ENCODE measurements at regions not wholly inside any gene's neighbourhood (a gene's known extent, or its start where the extent isn't known, plus 50 kb on each side); places are given as distances from the start of the nearest gene placed in this dataset.

GRCh38 chr3:176568189-176568588 is 629.1 kb downstream of the TBL1XR1 start:
- Histone ChIP-seq H3K79me2 (ENCODE audit: control insufficient read depth, insufficient read depth, low read length) (no peaks in the 10 kb centered on the region), H3K9ac (ENCODE audit: control insufficient read depth, extremely low read depth, insufficient read depth, low read length) (no peak overlapping the region), H3K36me3 (ENCODE audit: control insufficient read depth in 2 of 2, extremely low read depth in 1 of 2, insufficient read depth in 2 of 2, low read length in 2 of 2) (no peaks in the 10 kb centered on the region), H3K4me3 (ENCODE audit: control insufficient read depth in 2 of 3, extremely low read depth in 1 of 3, insufficient read depth in 2 of 3, low read depth in 1 of 3, low read length in 3 of 3) (no peak overlapping the region), H3K9me3 (ENCODE audit: control insufficient read depth, low read depth, low read length) (no peaks in the 10 kb centered on the region), H3K9me1 (ENCODE audit: control insufficient read depth, extremely low read depth, insufficient read depth, low read length) (no peaks in the 10 kb centered on the region), H3K4me2 (ENCODE audit: control insufficient read depth, extremely low read depth, insufficient read depth, low read depth, low read length) (no peak overlapping the region), H4K20me1 (ENCODE audit: control insufficient read depth, extremely low read depth, insufficient read depth, low read length) (no peaks in the 10 kb centered on the region), H3K4me1 (ENCODE audit: control insufficient read depth, extremely low read depth, insufficient read depth, low read length) (no peaks in the 10 kb centered on the region), H2AFZ (ENCODE audit: control insufficient read depth, low read length) (no peak overlapping the region), H3K27ac (ENCODE audit: control insufficient read depth, insufficient read depth, low read length) (no peak overlapping the region), H3K27me3 (ENCODE audit: control insufficient read depth, extremely low read depth, insufficient read depth, low read length) (no peaks in the 10 kb centered on the region)
- DNase-seq (ENCODE audit: low read depth, low spot score) (no peak), FAIRE-seq (no peak)
- TF ChIP-seq CTCF (optimal IDR thresholded peaks at IDR 0.05 in 1 of 3, IDR thresholded peaks at IDR 0.05 in 1 of 3, conservative IDR thresholded peaks at IDR 0.05 in 1 of 3; ENCODE audit: extremely low read depth in 1 of 3, insufficient read depth in 2 of 3, low read length in 3 of 3) (no peak), EZH2 (IDR thresholded peaks at IDR 0.05; ENCODE audit: low read length) (no peak)
- dilution Hi-C loops (cut with MboI; ENCODE audit: extremely low pct_ligation_motif_present, low sequenced_read_pairs), result no loop called here

- dilution Hi-C loops (cut with MboI; ENCODE audit: extremely low pct_ligation_motif_present, low sequenced_read_pairs), result no loop called here
- no peak overlapping the region for H3K4me3 ChIP-seq (ENCODE audit: control insufficient read depth in 2 of 3, extremely low read depth in 1 of 3, insufficient read depth in 2 of 3, low read depth in 1 of 3, low read length in 3 of 3)
- FAIRE-seq, result no peak
These were observed 630.5 kb downstream of the TBL1XR1 start for GRCh38 chr3:176566757-176567156.

More at GRCh38 chr3:176566757-176567156, 630.5 kb downstream of the TBL1XR1 start:
- H3K9ac ChIP-seq (ENCODE audit: control insufficient read depth, extremely low read depth, insufficient read depth, low read length), result no peak overlapping the region
- no peaks in the 10 kb centered on the region for H4K20me1 ChIP-seq (ENCODE audit: control insufficient read depth, extremely low read depth, insufficient read depth, low read length)
- TF ChIP-seq EZH2 (IDR thresholded peaks at IDR 0.05; ENCODE audit: low read length), result no peak
- TF ChIP-seq CTCF (optimal IDR thresholded peaks at IDR 0.05 in 1 of 3, IDR thresholded peaks at IDR 0.05 in 1 of 3, conservative IDR thresholded peaks at IDR 0.05 in 1 of 3; ENCODE audit: extremely low read depth in 1 of 3, insufficient read depth in 2 of 3, low read length in 3 of 3), result no peak
- no peak overlapping the region for H3K4me2 ChIP-seq (ENCODE audit: control insufficient read depth, extremely low read depth, insufficient read depth, low read depth, low read length)
- no peak overlapping the region for H2AFZ ChIP-seq (ENCODE audit: control insufficient read depth, low read length)
- no peaks in the 10 kb centered on the region for H3K9me3 ChIP-seq (ENCODE audit: control insufficient read depth, low read depth, low read length)
- no peaks in the 10 kb centered on the region for H3K36me3 ChIP-seq (ENCODE audit: control insufficient read depth in 2 of 2, extremely low read depth in 1 of 2, insufficient read depth in 2 of 2, low read length in 2 of 2)
- DNase-seq (ENCODE audit: low read depth, low spot score), result no peak
- H3K4me1 ChIP-seq (ENCODE audit: control insufficient read depth, extremely low read depth, insufficient read depth, low read length), result no peaks in the 10 kb centered on the region
- H3K27me3 ChIP-seq (ENCODE audit: control insufficient read depth, extremely low read depth, insufficient read depth, low read length), result no peaks in the 10 kb centered on the region
- no peak overlapping the region for H3K27ac ChIP-seq (ENCODE audit: control insufficient read depth, insufficient read depth, low read length)
- no peaks in the 10 kb centered on the region for H3K9me1 ChIP-seq (ENCODE audit: control insufficient read depth, extremely low read depth, insufficient read depth, low read length)
- H3K79me2 ChIP-seq (ENCODE audit: control insufficient read depth, insufficient read depth, low read length), result no peaks in the 10 kb centered on the region
